ENCODE measurements at regions not wholly inside any gene's neighbourhood (a gene's known extent, or its start where the extent isn't known, plus 50 kb on each side); places are given as distances from the start of the nearest gene placed in this dataset.

- 45 to 63% methylated on average over 1 of the region's 1 CpG for WGBS, 2 donors (ENCODE audit: low coverage in 1 of 2)
- DNase-seq: no peak
- peaks cover 20% of the 10 kb centered on the region for H3K27me3 ChIP-seq
- H3K27ac ChIP-seq: no peak overlapping the region
- TF ChIP-seq POLR2A (IDR thresholded peaks at IDR 0.05) (no peak), EP300 (IDR thresholded peaks at IDR 0.05; ENCODE audit: low read depth) (no peak), CTCF (IDR thresholded peaks at IDR 0.05) (no peak), POLR2AphosphoS5 (IDR thresholded peaks at IDR 0.05) (no peak)
- H3K4me3 ChIP-seq: no peak overlapping the region
- H3K9me3 ChIP-seq: no peaks in the 10 kb centered on the region
- in situ Hi-C loops (cut with MboI; ENCODE audit: low pct_ligation_motif_present in 1 of 4, low pct_unique_long_range_greater_than_20kb in 1 of 4, low sequenced_read_pairs in 3 of 4): no loop called here
- intact Hi-C loops (cut with DNase I; ENCODE audit: low total_unique reads): no loop called here
- H3K36me3 ChIP-seq: no peaks in the 10 kb centered on the region
- H3K4me1 ChIP-seq: no peaks in the 10 kb centered on the region
Measured at GRCh38 chr1:209230314-209230713, 353.2 kb upstream of the CAMK1G start.

- peaks cover 20% of the 10 kb centered on the region for H3K27me3 ChIP-seq
- H3K4me1 ChIP-seq: no peaks in the 10 kb centered on the region
- no peak overlapping the region for H3K4me3 ChIP-seq
- no peak overlapping the region for H3K27ac ChIP-seq
- no peak for TF ChIP-seq EP300 (IDR thresholded peaks at IDR 0.05; ENCODE audit: low read depth)
- no peak for TF ChIP-seq CTCF (IDR thresholded peaks at IDR 0.05)
- no peak for TF ChIP-seq POLR2AphosphoS5 (IDR thresholded peaks at IDR 0.05)
- no peak for TF ChIP-seq POLR2A (IDR thresholded peaks at IDR 0.05)
- in situ Hi-C loops (cut with MboI; ENCODE audit: low pct_ligation_motif_present in 1 of 4, low pct_unique_long_range_greater_than_20kb in 1 of 4, low sequenced_read_pairs in 3 of 4): no loop called here
- DNase-seq: no peak
- no peaks in the 10 kb centered on the region for H3K9me3 ChIP-seq
- no peaks in the 10 kb centered on the region for H3K36me3 ChIP-seq
- WGBS, 2 donors (ENCODE audit: low coverage in 1 of 2): 59% methylated on average over 75 of the region's 84 CpGs; no CpG with 5 or more reads in 1 of the 2 donors
- intact Hi-C loops (cut with DNase I; ENCODE audit: low total_unique reads): no loop called here
Measured at GRCh38 chr1:209231476-209232156, 351.9 kb upstream of the CAMK1G start.

- DNase-seq: no peak
- intact Hi-C loops (cut with DNase I; ENCODE audit: low total_unique reads): no loop called here
- WGBS, 2 donors (ENCODE audit: low coverage in 1 of 2): 97 to 100% methylated on average over 4 to 17 of the region's 17 CpGs
- no peaks in the 10 kb centered on the region for H3K9me3 ChIP-seq
- TF ChIP-seq POLR2AphosphoS5 (IDR thresholded peaks at IDR 0.05): no peak
- no peak for TF ChIP-seq EP300 (IDR thresholded peaks at IDR 0.05; ENCODE audit: low read depth)
- TF ChIP-seq CTCF (IDR thresholded peaks at IDR 0.05): no peak
- no peak for TF ChIP-seq POLR2A (IDR thresholded peaks at IDR 0.05)
- H3K4me1 ChIP-seq: no peaks in the 10 kb centered on the region
- in situ Hi-C loops (cut with MboI; ENCODE audit: low pct_ligation_motif_present in 1 of 4, low pct_unique_long_range_greater_than_20kb in 1 of 4, low sequenced_read_pairs in 3 of 4): no loop called here
- H3K27ac ChIP-seq: no peak overlapping the region
- H3K4me3 ChIP-seq: no peak overlapping the region
- H3K36me3 ChIP-seq: no peaks in the 10 kb centered on the region
- H3K27me3 ChIP-seq: peaks cover 20% of the 10 kb centered on the region
Measured at GRCh38 chr1:209232197-209232596, 351.3 kb upstream of the CAMK1G start.

GRCh38 chr1:209232759-209233158, 350.8 kb upstream of the CAMK1G start:
- WGBS, 2 donors (ENCODE audit: low coverage in 1 of 2): 93 to 95% methylated on average over 13 to 15 of the region's 15 CpGs
- intact Hi-C loops (cut with DNase I; ENCODE audit: low total_unique reads) (no loop called here), in situ Hi-C loops (cut with MboI; ENCODE audit: low pct_ligation_motif_present in 1 of 4, low pct_unique_long_range_greater_than_20kb in 1 of 4, low sequenced_read_pairs in 3 of 4) (no loop called here)
- H3K9me3 ChIP-seq: no peaks in the 10 kb centered on the region
- TF ChIP-seq EP300 (IDR thresholded peaks at IDR 0.05; ENCODE audit: low read depth) (no peak), POLR2AphosphoS5 (IDR thresholded peaks at IDR 0.05) (no peak), CTCF (IDR thresholded peaks at IDR 0.05) (no peak), POLR2A (IDR thresholded peaks at IDR 0.05) (no peak)
- no peaks in the 10 kb centered on the region for H3K4me1 ChIP-seq
- H3K27ac ChIP-seq: no peak overlapping the region
- no peak for DNase-seq
- H3K36me3 ChIP-seq: no peaks in the 10 kb centered on the region
- H3K27me3 ChIP-seq: peaks cover 20% of the 10 kb centered on the region
- H3K4me3 ChIP-seq: no peak overlapping the region
